Thyroid gland (tissue), 4 donors: ENCODE measurements at regions not wholly inside any gene's neighbourhood (a gene's known extent, or its start where the extent isn't known, plus 50 kb on each side); places are given as distances from the start of the nearest gene placed in this dataset.

Source experiments
- DNase-seq, 2 donors: peaks; one replicate each; pipeline ENCODE4 v3.0.0-alpha.2; 2019
- H3K27ac ChIP-seq, 3 donors: fragments of 200-600 bp; sonication (generic); 1 replicate in 2 of 3; 2 replicates in 1 of 3; pipeline ENCODE4 v1.5.1; 2016 to 2019; ENCODE audit warnings: mild to moderate bottlenecking in 1 of 3, moderate library complexity in 1 of 3
- H3K27me3 ChIP-seq: fragments of 200-600 bp; sonication (generic); one replicate; pipeline ENCODE4 v1.5.1; 2019
- H3K36me3 ChIP-seq, 2 donors: fragments of 200-600 bp; sonication (generic); one replicate each; pipeline ENCODE4 v1.5.1; 2016 to 2019
- H3K4me1 ChIP-seq, 2 donors: fragments of 200-600 bp; sonication (generic); one replicate each; pipeline ENCODE4 v1.5.1; 2017 to 2019
- H3K4me3 ChIP-seq, 3 donors: fragments of 200-600 bp; sonication (generic); replicated peaks in 1 of 3; 1 replicate in 2 of 3; 2 replicates in 1 of 3; pipeline ENCODE4 v1.5.1; 2016; ENCODE audit warnings: mild to moderate bottlenecking in 1 of 3
- H3K9me3 ChIP-seq: fragments of 200-600 bp; sonication (generic); one replicate; pipeline ENCODE4 v1.5.1; 2017
- POLR2A ChIP-seq, 2 donors: fragments of 450-650 bp; IDR thresholded peaks; one replicate each; pipeline ENCODE4 v1.6.1; 2017; ENCODE audit warnings: antibody characterized with exemption in 2 of 2, mild to moderate bottlenecking in 2 of 2, moderate library complexity in 1 of 2
- WGBS, 2 donors: methylation state at CpG; one replicate each; pipeline ENCODE4 v1.1.5; 2017; 5-methylcytosine and 5-hydroxymethylcytosine counted together
- intact Hi-C: fragments of 100-400 bp; cut with DNase I; formaldehyde crosslinking; loops from one replicate; pipeline ENCODE4 v1.15.1; 2023
- TF ChIP-seq, protein P1 (sequence below), 6 experiments: fragments of 200-600 bp in 3 of 6; fragments of 450-650 bp in 3 of 6; sonication (generic) in 3 of 6; IDR thresholded peaks; one replicate each; pipeline ENCODE4 v1.5.1; 2016 to 2019; ENCODE audit warnings: antibody characterized with exemption in 6 of 6, mild to moderate bottlenecking in 2 of 6, inconsistent platforms in 1 of 6, moderate library complexity in 1 of 6

DNA sequence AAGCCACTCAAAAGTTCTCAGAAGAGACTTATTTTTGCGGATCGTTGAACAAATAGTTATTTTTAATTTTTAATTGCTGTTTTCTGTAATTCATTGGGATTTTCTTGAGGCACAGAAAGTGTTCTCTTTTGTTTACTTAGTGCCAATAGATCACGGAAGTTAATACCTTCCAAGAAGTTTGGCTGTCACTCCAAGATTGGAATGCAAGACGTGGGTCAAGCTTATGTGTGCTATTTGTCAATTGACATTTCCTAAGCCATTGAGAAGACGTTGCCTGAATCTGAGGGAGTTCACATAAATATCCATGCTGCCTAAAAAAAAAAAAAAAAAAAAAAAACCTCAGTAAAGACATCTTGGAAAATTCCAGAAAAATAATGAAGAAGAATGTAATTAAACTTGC is 1071.4 kb upstream of the ADGRB3 start:
- H3K9me3 ChIP-seq, result no peaks in the 10 kb centered on the region
- no peaks in the 10 kb centered on the region for H3K27me3 ChIP-seq
- H3K4me3 ChIP-seq, result no peak overlapping the region
- no peaks in the 10 kb centered on the region for H3K4me1 ChIP-seq
- no peak overlapping the region for H3K27ac ChIP-seq
- no peaks in the 10 kb centered on the region for H3K36me3 ChIP-seq
- 68 to 71% methylated on average over 5 of the region's 5 CpGs for WGBS, 2 donors
- no peak for DNase-seq
- intact Hi-C loops, result no loop called here
- TF ChIP-seq POLR2A (IDR thresholded peaks at IDR 0.05), result no peak
- TF ChIP-seq, protein P1, sequence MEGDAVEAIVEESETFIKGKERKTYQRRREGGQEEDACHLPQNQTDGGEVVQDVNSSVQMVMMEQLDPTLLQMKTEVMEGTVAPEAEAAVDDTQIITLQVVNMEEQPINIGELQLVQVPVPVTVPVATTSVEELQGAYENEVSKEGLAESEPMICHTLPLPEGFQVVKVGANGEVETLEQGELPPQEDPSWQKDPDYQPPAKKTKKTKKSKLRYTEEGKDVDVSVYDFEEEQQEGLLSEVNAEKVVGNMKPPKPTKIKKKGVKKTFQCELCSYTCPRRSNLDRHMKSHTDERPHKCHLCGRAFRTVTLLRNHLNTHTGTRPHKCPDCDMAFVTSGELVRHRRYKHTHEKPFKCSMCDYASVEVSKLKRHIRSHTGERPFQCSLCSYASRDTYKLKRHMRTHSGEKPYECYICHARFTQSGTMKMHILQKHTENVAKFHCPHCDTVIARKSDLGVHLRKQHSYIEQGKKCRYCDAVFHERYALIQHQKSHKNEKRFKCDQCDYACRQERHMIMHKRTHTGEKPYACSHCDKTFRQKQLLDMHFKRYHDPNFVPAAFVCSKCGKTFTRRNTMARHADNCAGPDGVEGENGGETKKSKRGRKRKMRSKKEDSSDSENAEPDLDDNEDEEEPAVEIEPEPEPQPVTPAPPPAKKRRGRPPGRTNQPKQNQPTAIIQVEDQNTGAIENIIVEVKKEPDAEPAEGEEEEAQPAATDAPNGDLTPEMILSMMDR (IDR thresholded peaks at IDR 0.05), result no peak

DNA sequence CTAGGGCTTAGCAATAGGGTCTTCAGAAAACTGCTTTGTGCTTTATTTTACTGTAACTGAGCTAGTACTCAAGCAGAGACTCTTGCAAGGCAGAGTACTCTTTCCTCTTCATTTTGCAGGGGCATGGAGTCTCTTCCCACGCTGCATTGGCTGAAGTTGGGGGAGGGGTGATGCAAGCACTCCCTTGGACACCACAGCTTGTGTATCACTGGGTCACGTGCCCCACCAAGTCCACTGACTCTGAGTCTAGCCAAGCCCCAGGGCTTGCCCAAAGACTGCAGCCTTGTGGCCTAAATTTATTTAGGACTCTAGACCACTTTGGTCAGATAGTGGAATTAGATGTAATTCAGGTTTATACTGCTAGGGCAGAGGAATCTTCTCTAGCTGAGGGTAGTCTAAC is 1075.0 kb upstream of the ADGRB3 start:
- Histone ChIP-seq H3K27me3 (no peaks in the 10 kb centered on the region), H3K9me3 (no peaks in the 10 kb centered on the region), H3K4me1 (no peaks in the 10 kb centered on the region), H3K27ac (no peak overlapping the region), H3K4me3 (no peak overlapping the region), H3K36me3 (no peaks in the 10 kb centered on the region)
- intact Hi-C loops, result no loop called here
- TF ChIP-seq, protein P1 (IDR thresholded peaks at IDR 0.05), result no peak
- TF ChIP-seq POLR2A (IDR thresholded peaks at IDR 0.05), result no peak
- WGBS, 2 donors, result 77 to 94% methylated on average over 2 of the region's 2 CpGs
- no peak for DNase-seq

DNA sequence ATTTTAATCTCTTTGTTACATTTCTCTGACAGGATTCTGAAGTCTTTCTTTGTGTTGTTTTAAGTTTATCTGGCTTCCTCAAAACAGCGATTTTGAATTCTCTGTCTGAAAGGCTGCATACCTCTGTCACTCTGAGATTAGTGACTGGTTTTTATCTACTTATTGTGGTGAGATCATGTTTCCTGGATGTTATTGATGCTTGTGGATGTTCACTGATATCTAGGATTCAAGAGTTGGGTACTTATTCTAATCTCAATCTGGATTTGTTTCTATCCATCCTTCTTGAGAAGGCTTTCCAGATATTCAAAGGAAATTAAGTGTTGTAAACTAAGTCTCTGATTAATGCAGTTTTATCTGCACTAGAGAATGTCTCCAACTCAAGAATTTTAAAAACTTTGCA is 1076.1 kb upstream of the ADGRB3 start:
- H3K36me3 ChIP-seq, result no peaks in the 10 kb centered on the region
- no peaks in the 10 kb centered on the region for H3K4me1 ChIP-seq
- 58 to 70% methylated on average over 1 of the region's 1 CpG for WGBS, 2 donors
- H3K4me3 ChIP-seq, result no peak overlapping the region
- intact Hi-C loops, result no loop called here
- no peak for TF ChIP-seq POLR2A (IDR thresholded peaks at IDR 0.05)
- TF ChIP-seq, protein P1 (IDR thresholded peaks at IDR 0.05), result no peak
- H3K27me3 ChIP-seq, result no peaks in the 10 kb centered on the region
- no peak overlapping the region for H3K27ac ChIP-seq
- H3K9me3 ChIP-seq, result no peaks in the 10 kb centered on the region
- no peak for DNase-seq

DNA sequence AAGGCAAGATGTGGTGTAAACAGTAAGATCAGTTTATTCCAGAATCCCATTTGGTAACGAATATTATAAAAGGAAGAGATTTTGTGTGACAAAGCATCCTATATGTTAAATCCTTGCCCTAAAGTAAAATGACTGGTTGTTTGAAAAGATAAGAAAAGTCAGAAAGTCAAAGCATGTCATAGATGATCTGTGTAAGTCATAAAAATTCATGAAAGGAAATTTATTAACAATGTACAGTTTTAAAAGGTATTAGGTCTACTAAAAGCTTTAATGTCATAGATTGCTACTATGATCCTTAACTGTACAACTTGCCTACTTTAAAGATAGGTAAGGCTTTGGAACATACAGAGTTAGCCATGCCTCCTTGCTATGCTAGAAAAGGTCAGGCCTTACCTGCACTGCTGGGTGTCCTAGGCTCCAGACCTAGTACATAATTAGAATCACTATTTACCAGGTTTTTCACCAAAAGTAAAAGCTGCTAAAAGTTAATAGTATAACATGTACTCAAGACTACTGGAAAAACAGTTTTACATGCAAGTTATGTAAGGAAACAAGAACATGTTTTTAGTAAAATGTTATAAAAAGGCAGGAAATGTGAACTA is 1090.1 kb upstream of the ADGRB3 start:
- Histone ChIP-seq H3K4me3 (no peak overlapping the region), H3K36me3 (no peaks in the 10 kb centered on the region)

DNA sequence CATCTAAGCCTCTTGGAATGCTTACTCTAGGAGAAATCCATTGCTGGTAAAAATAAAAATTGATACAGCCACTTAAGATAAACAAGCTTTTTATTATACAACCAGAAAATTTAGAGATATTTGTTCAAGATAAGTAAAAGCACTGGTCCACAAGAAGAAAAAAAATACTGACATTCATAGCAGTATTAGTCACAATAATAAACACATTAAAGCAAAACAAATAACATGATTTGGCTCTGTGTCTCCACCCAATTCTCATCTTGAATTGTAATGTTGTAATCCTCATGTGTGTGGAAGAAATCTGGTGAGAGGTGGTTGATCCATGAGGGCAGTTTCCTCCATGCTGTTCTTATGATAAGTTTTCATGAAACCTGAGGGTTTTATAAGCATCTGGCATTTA is 1093.5 kb upstream of the ADGRB3 start:
- no peaks in the 10 kb centered on the region for H3K9me3 ChIP-seq
- no peak for DNase-seq
- intact Hi-C loops, result no loop called here
- H3K4me1 ChIP-seq, result no peaks in the 10 kb centered on the region
- TF ChIP-seq POLR2A (IDR thresholded peaks at IDR 0.05), result no peak
- TF ChIP-seq, protein P1 (IDR thresholded peaks at IDR 0.05), result no peak
- H3K36me3 ChIP-seq, result no peaks in the 10 kb centered on the region
- H3K27ac ChIP-seq, result no peak overlapping the region
- H3K27me3 ChIP-seq, result no peaks in the 10 kb centered on the region
- H3K4me3 ChIP-seq, result no peak overlapping the region

More for the DNA sequence above, 1090.1 kb upstream of the ADGRB3 start:
- H3K9me3 ChIP-seq, result no peaks in the 10 kb centered on the region
- H3K27ac ChIP-seq, result no peak overlapping the region
- TF ChIP-seq, protein P1 (IDR thresholded peaks at IDR 0.05), result no peak
- no peak for TF ChIP-seq POLR2A (IDR thresholded peaks at IDR 0.05)
- H3K27me3 ChIP-seq, result no peaks in the 10 kb centered on the region
- DNase-seq, result no peak
- no peaks in the 10 kb centered on the region for H3K4me1 ChIP-seq
- WGBS, 2 donors, result 64 to 83% methylated on average over 1 of the region's 1 CpG
- intact Hi-C loops, result no loop called here
